Body of pancreas (tissue), 4 donors: ENCODE measurements at regions not wholly inside any gene's neighbourhood (a gene's known extent, or its start where the extent isn't known, plus 50 kb on each side); places are given as distances from the start of the nearest gene placed in this dataset.

Source experiments
- ATAC-seq: fragments of 150-250 bp; one replicate; pipeline ENCODE4 v1.9.1; 2016
- DNase-seq, 4 donors: peaks; one replicate each; pipeline ENCODE4 v3.0.0-alpha.2; 2019
- H3K27ac ChIP-seq, 4 donors: fragments of 200-600 bp; sonication (generic); 1 replicate in 3 of 4; 2 replicates in 1 of 4; pipeline versions ENCODE4 v1.5.1 to v1.6.1; 2016 to 2019; ENCODE audit warnings: mild to moderate bottlenecking in 1 of 4, mixed read lengths in 1 of 4, moderate library complexity in 1 of 4
- H3K27me3 ChIP-seq, 2 donors: fragments of 200-600 bp; sonication (generic); one replicate each; pipeline ENCODE4 v1.6.0; 2016; ENCODE audit warnings: mild to moderate bottlenecking in 1 of 2
- H3K36me3 ChIP-seq, 2 donors: fragments of 200-600 bp; sonication (generic); replicated peaks in 1 of 2; 2 replicates each; pipeline ENCODE4 v1.5.1; 2016; ENCODE audit warnings: low read depth in 2 of 2; ENCODE audit not compliant: insufficient read depth in 1 of 2
- H3K4me1 ChIP-seq: fragments of 200-600 bp; sonication (generic); one replicate; pipeline ENCODE4 v1.6.0; 2016
- H3K4me3 ChIP-seq, 2 donors: fragments of 200-600 bp; sonication (generic); 1 replicate in 1 of 2; 2 replicates in 1 of 2; pipeline ENCODE4 v1.5.1; 2016 to 2019
- H3K9me3 ChIP-seq, 3 donors: fragments of 200-600 bp; sonication (generic); 1 replicate in 2 of 3; 2 replicates in 1 of 3; pipeline ENCODE4 v1.5.1; 2016
- POLR2A ChIP-seq, 3 donors: fragments of 450-650 bp; IDR thresholded peaks; one replicate each; pipeline ENCODE4 v1.6.1; 2016; ENCODE audit warnings: antibody characterized with exemption in 3 of 3, mild to moderate bottlenecking in 2 of 3
- WGBS, 2 donors: methylation state at CpG; one replicate each; pipeline ENCODE4 v1.1.5; 2017; 5-methylcytosine and 5-hydroxymethylcytosine counted together
- intact Hi-C: fragments of 100-400 bp; cut with DNase I; formaldehyde crosslinking; loops from one replicate; pipeline ENCODE4 v1.15.1; 2023
- TF ChIP-seq, protein P1 (sequence below), 7 experiments: fragments of 450-650 bp in 4 of 7; fragments of 200-600 bp in 3 of 7; sonication (generic) in 3 of 7; IDR thresholded peaks; one replicate each; pipeline ENCODE4 v1.5.1; 2016 to 2019; ENCODE audit warnings: antibody characterized with exemption in 7 of 7

GRCh38 chr17:63338272-63338671, 107.8 kb downstream of the CYB561 start:
- Histone ChIP-seq H3K4me1 (no peaks in the 10 kb centered on the region), H3K9me3 (no peaks in the 10 kb centered on the region), H3K27ac (no peak overlapping the region), H3K27me3 (no peaks in the 10 kb centered on the region), H3K4me3 (no peak overlapping the region), H3K36me3 (no peaks in the 10 kb centered on the region)
- no peak for TF ChIP-seq POLR2A (IDR thresholded peaks at IDR 0.05)
- TF ChIP-seq, protein P1, sequence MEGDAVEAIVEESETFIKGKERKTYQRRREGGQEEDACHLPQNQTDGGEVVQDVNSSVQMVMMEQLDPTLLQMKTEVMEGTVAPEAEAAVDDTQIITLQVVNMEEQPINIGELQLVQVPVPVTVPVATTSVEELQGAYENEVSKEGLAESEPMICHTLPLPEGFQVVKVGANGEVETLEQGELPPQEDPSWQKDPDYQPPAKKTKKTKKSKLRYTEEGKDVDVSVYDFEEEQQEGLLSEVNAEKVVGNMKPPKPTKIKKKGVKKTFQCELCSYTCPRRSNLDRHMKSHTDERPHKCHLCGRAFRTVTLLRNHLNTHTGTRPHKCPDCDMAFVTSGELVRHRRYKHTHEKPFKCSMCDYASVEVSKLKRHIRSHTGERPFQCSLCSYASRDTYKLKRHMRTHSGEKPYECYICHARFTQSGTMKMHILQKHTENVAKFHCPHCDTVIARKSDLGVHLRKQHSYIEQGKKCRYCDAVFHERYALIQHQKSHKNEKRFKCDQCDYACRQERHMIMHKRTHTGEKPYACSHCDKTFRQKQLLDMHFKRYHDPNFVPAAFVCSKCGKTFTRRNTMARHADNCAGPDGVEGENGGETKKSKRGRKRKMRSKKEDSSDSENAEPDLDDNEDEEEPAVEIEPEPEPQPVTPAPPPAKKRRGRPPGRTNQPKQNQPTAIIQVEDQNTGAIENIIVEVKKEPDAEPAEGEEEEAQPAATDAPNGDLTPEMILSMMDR (IDR thresholded peaks at IDR 0.05) = no peak
- no peak for ATAC-seq
- intact Hi-C loops = no loop called here
- no peak for DNase-seq

DNA sequence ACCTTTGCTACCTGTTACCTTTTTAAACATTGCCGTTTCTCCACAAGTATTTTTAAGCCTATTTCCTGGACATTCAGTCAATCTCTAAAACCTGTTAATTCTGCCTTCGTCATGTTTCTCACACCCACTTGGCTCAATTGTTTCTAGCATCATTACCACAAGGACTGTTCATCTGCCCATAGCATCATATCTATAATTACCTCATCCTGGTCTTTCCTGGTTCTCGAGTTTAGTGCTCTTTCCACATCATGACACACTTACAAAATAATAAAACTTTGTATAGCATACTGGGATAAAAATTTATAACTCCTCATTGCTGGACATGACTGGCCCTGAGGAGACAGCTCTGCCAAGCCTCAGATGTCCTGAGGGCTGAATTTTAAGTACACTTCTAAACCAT, 104.8 kb downstream of the CYB561 start:
- Histone ChIP-seq H3K9me3 (no peaks in the 10 kb centered on the region), H3K4me1 (no peaks in the 10 kb centered on the region), H3K27ac (no peak overlapping the region), H3K27me3 (no peaks in the 10 kb centered on the region), H3K4me3 (no peak overlapping the region), H3K36me3 (no peaks in the 10 kb centered on the region)
- 88 to 92% methylated on average over 3 of the region's 3 CpGs for WGBS, 2 donors
- DNase-seq (no peak), ATAC-seq (no peak)
- intact Hi-C loops = no loop called here
- TF ChIP-seq POLR2A (IDR thresholded peaks at IDR 0.05) = no peak
- TF ChIP-seq, protein P1 (IDR thresholded peaks at IDR 0.05) = no peak

- Histone ChIP-seq H3K4me3 (no peak overlapping the region), H3K36me3 (no peaks in the 10 kb centered on the region), H3K27ac (no peak overlapping the region), H3K27me3 (no peaks in the 10 kb centered on the region), H3K9me3 (no peaks in the 10 kb centered on the region), H3K4me1 (peaks cover 3% of the 10 kb centered on the region)
- ATAC-seq (no peak), DNase-seq (no peak)
- intact Hi-C loops = no loop called here
- TF ChIP-seq, protein P1 (IDR thresholded peaks at IDR 0.05) = no peak
- TF ChIP-seq POLR2A (IDR thresholded peaks at IDR 0.05) = no peak
- WGBS, 2 donors = 76 to 89% methylated on average over 1 of the region's 1 CpG
These were observed 101.7 kb downstream of the CYB561 start for GRCh38 chr17:63344383-63344782.

DNA sequence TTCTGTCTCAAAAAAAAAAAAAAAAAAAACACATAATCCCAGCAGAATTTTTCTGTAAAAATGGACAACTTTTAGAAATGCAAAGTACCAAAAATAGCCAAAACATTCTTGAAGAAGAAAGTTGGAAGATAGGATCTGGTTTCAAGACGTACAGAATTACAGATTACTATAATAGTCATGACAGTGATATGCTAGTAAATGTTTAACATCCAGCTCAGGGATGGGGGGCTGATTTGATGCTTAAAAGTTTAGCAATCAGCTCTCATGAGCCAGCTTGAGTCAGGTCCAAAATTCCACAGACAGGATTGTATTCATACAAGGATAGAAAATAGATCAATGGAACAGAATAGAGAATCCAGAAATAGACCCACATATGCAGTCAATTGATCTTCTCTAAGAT, 100.5 kb downstream of the CYB561 start:
- H3K27ac ChIP-seq = no peak overlapping the region
- H3K27me3 ChIP-seq = no peaks in the 10 kb centered on the region
- WGBS, 2 donors = 4 to 15% methylated on average over 1 of the region's 1 CpG
- H3K36me3 ChIP-seq = no peaks in the 10 kb centered on the region
- no peak for TF ChIP-seq POLR2A (IDR thresholded peaks at IDR 0.05)
- TF ChIP-seq, protein P1 (IDR thresholded peaks at IDR 0.05) = no peak
- H3K4me3 ChIP-seq = no peak overlapping the region
- no peaks in the 10 kb centered on the region for H3K9me3 ChIP-seq
- DNase-seq = no peak
- intact Hi-C loops = no loop called here
- H3K4me1 ChIP-seq = peaks cover 16% of the 10 kb centered on the region
- no peak for ATAC-seq

DNA sequence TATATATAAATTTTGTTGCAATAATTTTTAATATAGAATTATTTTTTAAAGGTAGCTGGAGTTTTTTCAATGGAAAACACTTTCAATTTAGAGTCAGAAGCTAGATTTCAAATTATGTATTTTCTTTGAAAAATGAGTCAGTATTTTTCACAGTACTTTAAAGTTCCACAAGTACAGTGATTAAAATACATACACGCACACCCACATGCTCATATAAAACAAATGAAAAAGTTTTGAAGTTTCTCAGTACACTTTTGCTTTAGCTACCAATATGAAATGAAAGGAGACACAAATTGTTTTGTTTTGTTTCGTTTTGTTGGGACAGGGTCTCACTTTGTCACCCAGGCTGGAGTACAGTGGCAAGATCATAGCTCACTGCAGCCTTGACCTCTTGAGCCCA, 98.6 kb downstream of the CYB561 start:
- intact Hi-C loops = no loop called here
- Histone ChIP-seq H3K36me3 (no peaks in the 10 kb centered on the region), H3K4me3 (no peak overlapping the region), H3K27me3 (no peaks in the 10 kb centered on the region), H3K4me1 (peaks cover 20% of the 10 kb centered on the region), H3K27ac (no peak overlapping the region), H3K9me3 (no peaks in the 10 kb centered on the region)
- ATAC-seq (no peak), DNase-seq (no peak)
- 79 to 82% methylated on average over 2 of the region's 2 CpGs for WGBS, 2 donors
- no peak for TF ChIP-seq POLR2A (IDR thresholded peaks at IDR 0.05)
- TF ChIP-seq, protein P1 (IDR thresholded peaks at IDR 0.05) = no peak
